ENCODE measurements at regions not wholly inside any gene's neighbourhood (a gene's known extent, or its start where the extent isn't known, plus 50 kb on each side); places are given as distances from the start of the nearest gene placed in this dataset.

- DNase-seq = no peak
- Histone ChIP-seq H3K4me3 (no peak overlapping the region), H3K36me3 (no peaks in the 10 kb centered on the region), H3K27me3 (no peaks in the 10 kb centered on the region), H3K9me3 (no peaks in the 10 kb centered on the region), H3K4me1 (no peaks in the 10 kb centered on the region), H3K27ac (no peak overlapping the region)
- WGBS, 2 donors = 93 to 97% methylated on average over 2 of the region's 2 CpGs
- intact Hi-C loops (cut with DNase I) = no loop called here
- TF ChIP-seq EP300 (IDR thresholded peaks at IDR 0.05) = no peak
- no peak for TF ChIP-seq POLR2AphosphoS5 (IDR thresholded peaks at IDR 0.05)
- no peak for TF ChIP-seq POLR2A (IDR thresholded peaks at IDR 0.05)
- TF ChIP-seq, protein P1, sequence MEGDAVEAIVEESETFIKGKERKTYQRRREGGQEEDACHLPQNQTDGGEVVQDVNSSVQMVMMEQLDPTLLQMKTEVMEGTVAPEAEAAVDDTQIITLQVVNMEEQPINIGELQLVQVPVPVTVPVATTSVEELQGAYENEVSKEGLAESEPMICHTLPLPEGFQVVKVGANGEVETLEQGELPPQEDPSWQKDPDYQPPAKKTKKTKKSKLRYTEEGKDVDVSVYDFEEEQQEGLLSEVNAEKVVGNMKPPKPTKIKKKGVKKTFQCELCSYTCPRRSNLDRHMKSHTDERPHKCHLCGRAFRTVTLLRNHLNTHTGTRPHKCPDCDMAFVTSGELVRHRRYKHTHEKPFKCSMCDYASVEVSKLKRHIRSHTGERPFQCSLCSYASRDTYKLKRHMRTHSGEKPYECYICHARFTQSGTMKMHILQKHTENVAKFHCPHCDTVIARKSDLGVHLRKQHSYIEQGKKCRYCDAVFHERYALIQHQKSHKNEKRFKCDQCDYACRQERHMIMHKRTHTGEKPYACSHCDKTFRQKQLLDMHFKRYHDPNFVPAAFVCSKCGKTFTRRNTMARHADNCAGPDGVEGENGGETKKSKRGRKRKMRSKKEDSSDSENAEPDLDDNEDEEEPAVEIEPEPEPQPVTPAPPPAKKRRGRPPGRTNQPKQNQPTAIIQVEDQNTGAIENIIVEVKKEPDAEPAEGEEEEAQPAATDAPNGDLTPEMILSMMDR (IDR thresholded peaks at IDR 0.05) = no peak
Observed at GRCh38 chr3:144444061-144444460, 472.4 kb downstream of the DIPK2A start.

DNA sequence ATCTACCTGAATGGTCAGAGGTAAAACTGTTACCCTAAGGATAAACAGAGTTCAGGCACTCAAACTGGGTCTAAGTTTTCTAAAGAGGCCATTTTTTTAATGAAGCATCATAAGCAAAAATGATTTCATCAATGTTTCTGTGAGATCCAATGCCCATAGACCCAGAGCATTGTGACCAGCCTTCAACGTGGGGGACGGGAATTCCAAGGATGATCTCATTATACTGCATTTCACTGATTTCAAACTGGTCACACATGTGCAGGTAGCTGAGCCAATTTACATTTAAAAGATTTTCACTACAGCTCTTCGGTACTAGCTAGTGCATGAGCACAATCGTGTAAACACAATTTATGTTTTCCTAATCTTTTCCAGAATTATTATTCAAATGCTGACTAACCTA is 472.9 kb downstream of the DIPK2A start:
- no peaks in the 10 kb centered on the region for H3K9me3 ChIP-seq
- H3K27me3 ChIP-seq = no peaks in the 10 kb centered on the region
- WGBS, 2 donors = 85 to 92% methylated on average over 4 of the region's 4 CpGs
- intact Hi-C loops (cut with DNase I) = no loop called here
- DNase-seq = no peak
- H3K4me3 ChIP-seq = no peak overlapping the region
- no peak for TF ChIP-seq POLR2A (IDR thresholded peaks at IDR 0.05)
- TF ChIP-seq POLR2AphosphoS5 (IDR thresholded peaks at IDR 0.05) = no peak
- TF ChIP-seq EP300 (IDR thresholded peaks at IDR 0.05) = no peak
- TF ChIP-seq, protein P1 (IDR thresholded peaks at IDR 0.05) = no peak
- no peaks in the 10 kb centered on the region for H3K4me1 ChIP-seq
- H3K27ac ChIP-seq = no peak overlapping the region
- H3K36me3 ChIP-seq = no peaks in the 10 kb centered on the region

DNA sequence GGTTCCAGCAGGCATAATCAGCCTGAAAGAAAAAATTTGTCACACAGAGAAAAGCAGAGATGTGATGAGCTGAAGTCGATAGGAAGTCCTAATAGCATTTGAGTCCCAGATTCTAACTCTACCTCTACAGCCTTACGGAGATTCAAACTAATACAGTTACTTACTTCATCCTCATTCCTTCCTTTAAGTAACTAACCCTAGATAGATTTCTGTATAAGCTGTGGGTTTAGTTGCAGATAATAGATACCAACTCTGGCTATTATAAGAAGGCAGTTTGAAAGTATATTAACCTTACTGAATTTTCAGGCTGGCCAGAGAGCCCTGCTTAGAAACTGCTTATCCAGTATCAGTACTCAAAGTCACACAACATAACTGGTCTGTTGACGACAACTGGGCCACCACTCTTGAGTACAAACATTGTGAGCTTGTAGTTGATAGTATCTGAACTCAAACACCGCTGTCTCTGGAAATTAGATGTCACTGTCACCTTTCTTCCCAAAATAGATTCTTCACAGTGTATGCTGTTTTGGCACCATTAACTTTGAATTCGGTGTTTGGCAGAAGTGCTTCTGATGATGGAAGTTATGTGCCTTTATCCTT is 484.3 kb downstream of the DIPK2A start:
- H3K4me3 ChIP-seq = no peak overlapping the region
- intact Hi-C loops (cut with DNase I) = no loop called here
- no peak overlapping the region for H3K27ac ChIP-seq
- 84 to 86% methylated on average over 5 of the region's 5 CpGs for WGBS, 2 donors
- TF ChIP-seq POLR2A (IDR thresholded peaks at IDR 0.05) (no peak), EP300 (IDR thresholded peaks at IDR 0.05) (no peak), POLR2AphosphoS5 (IDR thresholded peaks at IDR 0.05) (no peak)
- TF ChIP-seq, protein P1 (IDR thresholded peaks at IDR 0.05) = no peak
- DNase-seq = no peak
- no peaks in the 10 kb centered on the region for H3K27me3 ChIP-seq
- H3K9me3 ChIP-seq = no peaks in the 10 kb centered on the region
- no peaks in the 10 kb centered on the region for H3K4me1 ChIP-seq
- no peaks in the 10 kb centered on the region for H3K36me3 ChIP-seq

GRCh38 chr3:144457758-144458157 is 486.1 kb downstream of the DIPK2A start:
- intact Hi-C loops (cut with DNase I) = no loop called here
- Histone ChIP-seq H3K27me3 (no peaks in the 10 kb centered on the region), H3K9me3 (no peaks in the 10 kb centered on the region), H3K36me3 (no peaks in the 10 kb centered on the region), H3K4me3 (no peak overlapping the region), H3K4me1 (no peaks in the 10 kb centered on the region), H3K27ac (no peak overlapping the region)
- no peak for TF ChIP-seq EP300 (IDR thresholded peaks at IDR 0.05)
- TF ChIP-seq POLR2A (IDR thresholded peaks at IDR 0.05) = no peak
- DNase-seq = no peak

DNA sequence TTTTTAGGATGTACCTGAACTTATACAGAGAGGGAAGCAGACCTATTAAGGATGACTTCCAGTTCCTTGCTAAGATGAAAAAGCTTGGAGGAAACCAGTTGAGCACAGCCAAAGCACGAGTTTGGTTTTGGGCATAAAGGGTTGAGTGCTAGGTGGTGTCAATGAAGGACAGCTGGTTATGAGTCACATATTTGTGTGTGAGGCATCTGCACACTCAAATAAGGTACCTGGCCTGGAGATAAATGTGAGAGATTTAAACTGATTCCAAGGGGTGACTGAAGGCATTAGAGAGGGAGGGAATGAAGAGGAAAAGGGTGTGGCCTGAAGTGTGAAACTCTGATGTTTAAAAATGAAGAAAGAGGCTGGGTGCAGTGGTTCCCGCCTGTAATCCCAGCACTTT is 486.7 kb downstream of the DIPK2A start:
- Histone ChIP-seq H3K9me3 (no peaks in the 10 kb centered on the region), H3K27ac (no peak overlapping the region), H3K4me3 (no peak overlapping the region), H3K27me3 (no peaks in the 10 kb centered on the region), H3K36me3 (no peaks in the 10 kb centered on the region), H3K4me1 (no peaks in the 10 kb centered on the region)
- TF ChIP-seq POLR2AphosphoS5 (IDR thresholded peaks at IDR 0.05) (no peak), EP300 (IDR thresholded peaks at IDR 0.05) (no peak), POLR2A (IDR thresholded peaks at IDR 0.05) (no peak)
- TF ChIP-seq, protein P1 (IDR thresholded peaks at IDR 0.05) = no peak
- intact Hi-C loops (cut with DNase I) = no loop called here
- no peak for DNase-seq
- WGBS, 2 donors = 74 to 86% methylated on average over 2 of the region's 2 CpGs

All from sigmoid colon (tissue), 6 donors.